Naive thymus-derived CD4-positive, alpha-beta T cell (primary cell): ENCODE measurements at regions not wholly inside any gene's neighbourhood (a gene's known extent, or its start where the extent isn't known, plus 50 kb on each side); places are given as distances from the start of the nearest gene placed in this dataset.

ENCODE experiments used
- ATAC-seq: fragments of 150-1000 bp; cut with Tn5 transposase; 2 replicates; pipeline ENCODE4 v1.10.0; 2021; ENCODE audit warnings: mild to moderate bottlenecking, moderate library complexity
- CTCF ChIA-PET: fragments of 350-600 bp; sonication (Branson Sonifier 250); formaldehyde crosslinking; loops from one replicate; lab custom pipeline; 2021; ENCODE audit warnings: antibody characterized with exemption; lab: Charles Lee
- POLR2A ChIA-PET: fragments of 350-600 bp; sonication (Branson Sonifier 250); formaldehyde crosslinking; loops from one replicate; lab custom pipeline; 2021; ENCODE audit warnings: antibody characterized with exemption, inconsistent platforms; lab: Charles Lee
- DNase-seq, 9 donors: peaks; one replicate each; pipeline versions ENCODE4 v3.0.0 to v3.0.0-alpha.2; 2020 to 2022; ENCODE audit warnings: mixed read lengths in 1 of 9
- H3K27ac ChIP-seq: one replicate; pipeline ENCODE4 v1.7.0; 2013; ENCODE audit warnings: mild to moderate bottlenecking, low read depth, low read length, moderate library complexity
- H3K27me3 ChIP-seq, 2 donors: one replicate each; pipeline ENCODE4 v1.7.0; 2013; ENCODE audit warnings: low read length in 2 of 2, mild to moderate bottlenecking in 2 of 2, moderate library complexity in 2 of 2; ENCODE audit not compliant: control insufficient read depth in 2 of 2, insufficient read depth in 2 of 2
- H3K36me3 ChIP-seq, 3 experiments: 1 replicate in 2 of 3; 2 replicates in 1 of 3; pipeline ENCODE4 v1.7.0; 2013; ENCODE audit warnings: low read length in 3 of 3, mild to moderate bottlenecking in 3 of 3, moderate library complexity in 1 of 3; ENCODE audit not compliant: insufficient read depth in 3 of 3, control insufficient read depth in 2 of 3
- H3K4me1 ChIP-seq, 2 donors: one replicate each; pipeline ENCODE4 v1.7.0; 2013; ENCODE audit warnings: low read length in 2 of 2, mild to moderate bottlenecking in 2 of 2, moderate library complexity in 1 of 2; ENCODE audit not compliant: control insufficient read depth in 2 of 2, insufficient read depth in 2 of 2
- H3K4me3 ChIP-seq: 2 replicates; pipeline ENCODE4 v1.7.0; 2013; ENCODE audit warnings: mild to moderate bottlenecking, low read length
- H3K9me3 ChIP-seq, 3 experiments: 1 replicate in 2 of 3; 2 replicates in 1 of 3; pipeline ENCODE4 v1.7.0; 2013; ENCODE audit warnings: low read length in 3 of 3; ENCODE audit not compliant: control insufficient read depth in 2 of 3
- H3K27ac Mint-ChIP-seq, 9 donors: one replicate each; pipeline ENCODE4 v1.8.0; 2020 to 2022; ENCODE audit warnings: mixed read lengths in 9 of 9, mild to moderate bottlenecking in 8 of 9, moderate library complexity in 5 of 9, inconsistent platforms in 2 of 9
- H3K27me3 Mint-ChIP-seq, 5 donors: one replicate each; pipeline ENCODE4 v1.8.0; 2021 to 2022; ENCODE audit warnings: mixed read lengths in 5 of 5, mild to moderate bottlenecking in 1 of 5
- H3K36me3 Mint-ChIP-seq, 5 donors: one replicate each; pipeline ENCODE4 v1.8.0; 2020 to 2022; ENCODE audit warnings: mixed read lengths in 5 of 5, mild to moderate bottlenecking in 3 of 5, inconsistent platforms in 1 of 5
- H3K4me1 Mint-ChIP-seq, 7 donors: one replicate each; pipeline ENCODE4 v1.8.0; 2020 to 2022; ENCODE audit warnings: mixed read lengths in 7 of 7, mild to moderate bottlenecking in 3 of 7, inconsistent platforms in 1 of 7
- H3K4me3 Mint-ChIP-seq, 10 donors: one replicate each; pipeline ENCODE4 v1.8.0; 2020 to 2022; ENCODE audit warnings: mild to moderate bottlenecking in 10 of 10, mixed read lengths in 10 of 10, moderate library complexity in 6 of 10, inconsistent platforms in 2 of 10
- H3K9me3 Mint-ChIP-seq, 11 donors: one replicate each; pipeline ENCODE4 v1.8.0; 2020 to 2022; ENCODE audit warnings: mixed read lengths in 11 of 11, mild to moderate bottlenecking in 4 of 11, inconsistent platforms in 1 of 11, moderate library complexity in 1 of 11
- intact Hi-C, 2 donors: fragments of 100-400 bp; cut with micrococcal nuclease; formaldehyde crosslinking; loops; one replicate each; pipeline ENCODE4 v1.15.1; 2023

GRCh38 chr6:104170401-104170800 is 689.3 kb downstream of the HACE1 start:
- ATAC-seq = no peak
- peaks cover 0 to 4% (median 0%) of the 10 kb centered on the region in 5 donors for H3K27me3 Mint-ChIP-seq
- no peaks in the 10 kb centered on the region for H3K4me1 Mint-ChIP-seq
- Histone ChIP-seq H3K4me3 (no peak overlapping the region), H3K36me3 (no peaks in the 10 kb centered on the region), H3K4me1 (no peaks in the 10 kb centered on the region), H3K9me3 (peaks cover 0 to 3% (median 0%) of the 10 kb centered on the region in 3 experiments), H3K27me3 (no peaks in the 10 kb centered on the region), H3K27ac (no peak overlapping the region)
- no peak for DNase-seq
- POLR2A ChIA-PET = no interaction called here
- peaks cover 0 to 17% (median 8%) of the 10 kb centered on the region in 11 donors for H3K9me3 Mint-ChIP-seq
- H3K27ac Mint-ChIP-seq = no peak overlapping the region
- H3K4me3 Mint-ChIP-seq = no peak overlapping the region
- CTCF ChIA-PET = no interaction called here
- H3K36me3 Mint-ChIP-seq = no peaks in the 10 kb centered on the region
- intact Hi-C loops = no loop called here

GRCh38 chr6:104166055-104166668 is 693.6 kb downstream of the HACE1 start:
- peaks cover 0 to 22% (median 13%) of the 10 kb centered on the region in 11 donors for H3K9me3 Mint-ChIP-seq
- no peak overlapping the region for H3K4me3 Mint-ChIP-seq
- H3K36me3 ChIP-seq = no peaks in the 10 kb centered on the region
- H3K9me3 ChIP-seq = peaks cover 0 to 3% (median 0%) of the 10 kb centered on the region in 3 experiments
- no peak overlapping the region for H3K27ac Mint-ChIP-seq
- H3K27me3 Mint-ChIP-seq = peaks cover 0 to 4% (median 0%) of the 10 kb centered on the region in 5 donors
- ChIA-PET CTCF (no interaction called here), POLR2A (no interaction called here)
- ATAC-seq (no peak), DNase-seq (no peak)
- no peaks in the 10 kb centered on the region for H3K4me1 ChIP-seq
- no peak overlapping the region for H3K27ac ChIP-seq
- H3K4me3 ChIP-seq = no peak overlapping the region
- peaks cover 0 to 3% (median 0%) of the 10 kb centered on the region in 5 donors for H3K36me3 Mint-ChIP-seq
- intact Hi-C loops = no loop called here
- no peaks in the 10 kb centered on the region for H3K27me3 ChIP-seq
- no peaks in the 10 kb centered on the region for H3K4me1 Mint-ChIP-seq

- Mint-ChIP-seq H3K4me1 (no peaks in the 10 kb centered on the region), H3K27me3 (no peaks in the 10 kb centered on the region), H3K27ac (no peak overlapping the region), H3K4me3 (no peak overlapping the region), H3K9me3 (peaks cover 0 to 22% (median 9%) of the 10 kb centered on the region in 11 donors), H3K36me3 (peaks cover 0 to 3% (median 0%) of the 10 kb centered on the region in 5 donors)
- intact Hi-C loops = no loop called here
- POLR2A ChIA-PET = no interaction called here
- no peaks in the 10 kb centered on the region for H3K4me1 ChIP-seq
- ATAC-seq (no peak), DNase-seq (no peak)
- no peaks in the 10 kb centered on the region for H3K36me3 ChIP-seq
- H3K27ac ChIP-seq = no peak overlapping the region
- H3K27me3 ChIP-seq = no peaks in the 10 kb centered on the region
- H3K9me3 ChIP-seq = peaks cover 0 to 3% (median 0%) of the 10 kb centered on the region in 3 experiments
- H3K4me3 ChIP-seq = no peak overlapping the region
- CTCF ChIA-PET = no interaction called here
These were observed 697.6 kb downstream of the HACE1 start for GRCh38 chr6:104162036-104162669.

GRCh38 chr6:104159045-104159618 is 700.6 kb downstream of the HACE1 start:
- ChIA-PET POLR2A (no interaction called here), CTCF (no interaction called here)
- DNase-seq = no peak
- ATAC-seq = no peak
- Mint-ChIP-seq H3K4me3 (no peak overlapping the region), H3K27me3 (no peaks in the 10 kb centered on the region), H3K27ac (no peak overlapping the region), H3K9me3 (peaks cover 0 to 9% (median 4%) of the 10 kb centered on the region in 11 donors), H3K4me1 (no peaks in the 10 kb centered on the region), H3K36me3 (peaks cover 0 to 3% (median 0%) of the 10 kb centered on the region in 5 donors)
- H3K9me3 ChIP-seq = no peaks in the 10 kb centered on the region
- no peaks in the 10 kb centered on the region for H3K27me3 ChIP-seq
- no peak overlapping the region for H3K27ac ChIP-seq
- no peaks in the 10 kb centered on the region for H3K36me3 ChIP-seq
- intact Hi-C loops = no loop called here
- no peaks in the 10 kb centered on the region for H3K4me1 ChIP-seq
- H3K4me3 ChIP-seq = no peak overlapping the region

GRCh38 chr6:104143757-104144156 is 716.0 kb downstream of the HACE1 start:
- Mint-ChIP-seq H3K36me3 (no peaks in the 10 kb centered on the region), H3K27ac (no peak overlapping the region)
- H3K4me1 ChIP-seq = no peaks in the 10 kb centered on the region

GRCh38 chr6:104134876-104135275 is 724.8 kb downstream of the HACE1 start:
- H3K27me3 Mint-ChIP-seq = no peaks in the 10 kb centered on the region
- peaks cover 0 to 12% (median 5%) of the 10 kb centered on the region in 11 donors for H3K9me3 Mint-ChIP-seq
- DNase-seq (no peak), ATAC-seq (no peak)
- H3K36me3 Mint-ChIP-seq = no peaks in the 10 kb centered on the region
- Histone ChIP-seq H3K36me3 (no peaks in the 10 kb centered on the region), H3K4me3 (no peak overlapping the region), H3K27ac (no peak overlapping the region), H3K27me3 (no peaks in the 10 kb centered on the region), H3K9me3 (no peaks in the 10 kb centered on the region), H3K4me1 (no peaks in the 10 kb centered on the region)
- ChIA-PET POLR2A (no interaction called here), CTCF (no interaction called here)
- intact Hi-C loops = no loop called here
- H3K4me3 Mint-ChIP-seq = no peak overlapping the region
- H3K27ac Mint-ChIP-seq = no peak overlapping the region
- no peaks in the 10 kb centered on the region for H3K4me1 Mint-ChIP-seq

More at GRCh38 chr6:104143757-104144156, 716.0 kb downstream of the HACE1 start:
- Mint-ChIP-seq H3K27me3 (no peaks in the 10 kb centered on the region), H3K4me3 (no peak overlapping the region), H3K4me1 (no peaks in the 10 kb centered on the region), H3K9me3 (peaks cover 0 to 19% (median 3%) of the 10 kb centered on the region in 11 donors)
- intact Hi-C loops = no loop called here
- Histone ChIP-seq H3K9me3 (no peaks in the 10 kb centered on the region), H3K36me3 (no peaks in the 10 kb centered on the region), H3K27me3 (no peaks in the 10 kb centered on the region), H3K27ac (no peak overlapping the region), H3K4me3 (no peak overlapping the region)
- no peak for DNase-seq
- CTCF ChIA-PET = no interaction called here
- POLR2A ChIA-PET = no interaction called here
- no peak for ATAC-seq
